Right lobe of liver (tissue), 6 donors: ENCODE measurements at regions not wholly inside any gene's neighbourhood (a gene's known extent, or its start where the extent isn't known, plus 50 kb on each side); places are given as distances from the start of the nearest gene placed in this dataset.

Source experiments
- ATAC-seq, 4 donors: fragments of 200-7000 bp; cut with Tn5 transposase; one replicate each; pipeline ENCODE4 v1.9.1; 2020; ENCODE audit warnings: mild to moderate bottlenecking in 4 of 4, moderate library complexity in 4 of 4
- DNase-seq, 3 donors: peaks; one replicate each; pipeline ENCODE4 v3.0.0-alpha.2; 2020
- H3K27ac ChIP-seq, 3 donors: fragments of 200-600 bp; one replicate each; pipeline ENCODE4 v1.8.0; 2022
- H3K27me3 ChIP-seq, 2 donors: fragments of 200-600 bp; one replicate each; pipeline ENCODE4 v1.8.0; 2022
- H3K36me3 ChIP-seq, 4 donors: fragments of 200-600 bp; sonication (generic) in 1 of 4; one replicate each; pipeline versions ENCODE4 v1.5.1 to v1.8.0; 2017 to 2022; ENCODE audit warnings: control low read depth in 1 of 4
- H3K4me1 ChIP-seq, 4 donors: fragments of 200-600 bp; sonication (generic) in 1 of 4; one replicate each; pipeline versions ENCODE4 v1.5.1 to v1.8.0; 2017 to 2022; ENCODE audit warnings: control low read depth in 1 of 4
- H3K4me3 ChIP-seq, 3 donors: fragments of 200-600 bp; one replicate each; pipeline ENCODE4 v1.8.0; 2022
- H3K9me3 ChIP-seq, 4 donors: fragments of 200-600 bp; sonication (generic) in 1 of 4; one replicate each; pipeline versions ENCODE4 v1.5.1 to v1.8.0; 2017 to 2022; ENCODE audit warnings: control low read depth in 1 of 4
- POLR2A ChIP-seq: fragments of 450-650 bp; IDR thresholded peaks from one replicate; pipeline ENCODE4 v1.6.1; 2017; ENCODE audit warnings: antibody characterized with exemption, mild to moderate bottlenecking
- whole genome bisulfite sequencing: methylation state at CpG from one replicate; pipeline ENCODE4 v1.1.6; 2018; ENCODE audit warnings: low coverage, low lambda C conversion rate; ENCODE audit not compliant: insufficient coverage; ENCODE audit errors: missing lambda C conversion rate; 5-methylcytosine and 5-hydroxymethylcytosine counted together
- intact Hi-C, 2 donors: fragments of 100-400 bp; cut with DNase I; formaldehyde crosslinking; loops; one replicate each; pipeline versions ENCODE4 v1.11.2 to v1.14.1; 2022
- TF ChIP-seq, protein P1 (sequence below), 4 donors: fragments of 200-600 bp in 3 of 4; fragments of 450-650 bp in 1 of 4; IDR thresholded peaks; one replicate each; pipeline versions ENCODE4 v1.5.1 to v1.8.0; 2016 to 2022; ENCODE audit warnings: antibody characterized with exemption in 4 of 4, mild to moderate bottlenecking in 2 of 4
- donor health status: DM: no; HTN: yes; CAD: no.
- donor health status: DM: no; HTN: no; CAD: no.
- donor health status: DM: no; HTN: no; CAD: no.
- donor health status: DM: no; HTN: yes; CAD: no.
- donor health status: DM: no; HTN: yes; CAD: no.

DNA sequence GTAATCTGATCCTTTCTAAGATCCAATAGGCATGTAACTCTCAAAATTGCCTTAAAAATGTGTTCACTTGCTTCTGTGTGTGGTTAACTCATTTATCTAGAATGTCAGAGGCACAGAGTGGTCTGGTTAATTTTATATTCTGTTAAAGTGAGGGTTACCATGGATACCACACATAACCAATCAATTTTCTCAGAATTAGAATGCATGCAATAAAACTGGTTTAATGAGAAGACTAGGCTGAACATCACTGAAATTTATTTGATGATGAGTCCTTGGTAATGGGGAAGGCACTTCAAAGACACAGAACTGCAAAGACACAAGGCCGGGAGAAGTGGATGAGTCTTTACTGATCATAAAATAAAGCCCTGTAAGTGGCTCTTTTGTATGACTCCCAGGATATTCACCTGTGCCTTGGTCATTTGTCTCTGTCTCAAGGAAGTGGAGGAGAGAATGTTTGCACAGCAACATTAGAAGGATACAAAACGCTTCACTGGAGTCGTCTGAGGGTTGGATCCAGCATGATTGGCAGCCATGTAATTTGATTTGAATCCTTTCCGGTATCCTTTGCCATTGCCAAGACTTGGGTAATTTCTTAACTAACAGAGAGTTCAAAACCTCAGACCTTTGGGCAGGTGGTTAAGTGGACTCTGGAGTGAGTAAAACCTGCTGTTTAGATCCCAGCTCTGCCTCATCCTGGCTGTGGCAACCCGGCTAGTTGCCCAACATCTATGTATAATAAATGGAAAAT is 94.0 kb upstream of the RBPJ start:
- Histone ChIP-seq H3K4me3 (no peak overlapping the region), H3K27me3 (no peaks in the 10 kb centered on the region), H3K27ac (no peak overlapping the region), H3K9me3 (no peaks in the 10 kb centered on the region), H3K4me1 (peaks cover 0 to 10% (median 0%) of the 10 kb centered on the region in 4 donors), H3K36me3 (no peaks in the 10 kb centered on the region)
- DNase-seq, result no peak
- TF ChIP-seq, protein P1, sequence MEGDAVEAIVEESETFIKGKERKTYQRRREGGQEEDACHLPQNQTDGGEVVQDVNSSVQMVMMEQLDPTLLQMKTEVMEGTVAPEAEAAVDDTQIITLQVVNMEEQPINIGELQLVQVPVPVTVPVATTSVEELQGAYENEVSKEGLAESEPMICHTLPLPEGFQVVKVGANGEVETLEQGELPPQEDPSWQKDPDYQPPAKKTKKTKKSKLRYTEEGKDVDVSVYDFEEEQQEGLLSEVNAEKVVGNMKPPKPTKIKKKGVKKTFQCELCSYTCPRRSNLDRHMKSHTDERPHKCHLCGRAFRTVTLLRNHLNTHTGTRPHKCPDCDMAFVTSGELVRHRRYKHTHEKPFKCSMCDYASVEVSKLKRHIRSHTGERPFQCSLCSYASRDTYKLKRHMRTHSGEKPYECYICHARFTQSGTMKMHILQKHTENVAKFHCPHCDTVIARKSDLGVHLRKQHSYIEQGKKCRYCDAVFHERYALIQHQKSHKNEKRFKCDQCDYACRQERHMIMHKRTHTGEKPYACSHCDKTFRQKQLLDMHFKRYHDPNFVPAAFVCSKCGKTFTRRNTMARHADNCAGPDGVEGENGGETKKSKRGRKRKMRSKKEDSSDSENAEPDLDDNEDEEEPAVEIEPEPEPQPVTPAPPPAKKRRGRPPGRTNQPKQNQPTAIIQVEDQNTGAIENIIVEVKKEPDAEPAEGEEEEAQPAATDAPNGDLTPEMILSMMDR (IDR thresholded peaks at IDR 0.05), result no peak
- no peak for TF ChIP-seq POLR2A
- WGBS, result 33% methylated on average over 4 of the region's 5 CpGs
- intact Hi-C loops, result no loop called here
- peak; percentile 51 to 97 (median 71) for ATAC-seq

DNA sequence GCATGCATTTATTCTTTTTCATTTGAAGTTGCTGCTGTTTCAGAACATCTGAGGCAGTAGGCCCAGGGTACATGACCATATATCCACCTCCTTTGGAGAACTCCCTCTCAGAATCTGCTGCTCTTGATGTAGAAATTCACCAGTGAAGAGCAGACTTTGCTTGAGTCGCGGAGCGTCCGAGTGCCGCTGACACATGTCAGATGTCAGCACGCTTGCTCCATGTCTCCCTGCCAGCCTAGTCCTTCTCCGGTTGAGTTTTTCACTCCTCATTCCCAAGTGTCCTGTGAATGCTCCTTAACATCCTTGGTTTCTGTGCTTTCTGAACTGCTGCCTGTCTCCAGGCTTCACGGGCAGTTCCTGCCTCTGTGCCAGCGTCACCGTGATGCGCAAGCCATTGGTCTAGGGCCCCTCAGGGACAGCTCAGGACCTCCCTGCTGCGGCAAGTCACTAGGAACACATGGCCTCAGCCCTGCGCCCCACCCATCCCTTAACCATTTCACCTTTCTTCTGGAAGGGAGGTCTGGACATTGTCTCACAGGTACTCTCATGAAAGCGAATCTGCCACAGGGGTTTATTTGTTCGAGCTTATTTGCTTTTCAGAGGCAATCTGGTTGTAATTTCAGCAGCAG is 93.1 kb upstream of the RBPJ start:
- H3K36me3 ChIP-seq, result no peaks in the 10 kb centered on the region
- ATAC-seq (no peak), DNase-seq (no peak)
- WGBS, result 82% methylated on average over 7 of the region's 15 CpGs
- peaks cover 0 to 10% (median 0%) of the 10 kb centered on the region in 4 donors for H3K4me1 ChIP-seq
- intact Hi-C loops, result no loop called here
- H3K9me3 ChIP-seq, result no peaks in the 10 kb centered on the region
- no peak overlapping the region for H3K4me3 ChIP-seq
- no peak overlapping the region for H3K27ac ChIP-seq
- no peaks in the 10 kb centered on the region for H3K27me3 ChIP-seq
- no peak for TF ChIP-seq POLR2A
- TF ChIP-seq, protein P1 (IDR thresholded peaks at IDR 0.05), result no peak

DNA sequence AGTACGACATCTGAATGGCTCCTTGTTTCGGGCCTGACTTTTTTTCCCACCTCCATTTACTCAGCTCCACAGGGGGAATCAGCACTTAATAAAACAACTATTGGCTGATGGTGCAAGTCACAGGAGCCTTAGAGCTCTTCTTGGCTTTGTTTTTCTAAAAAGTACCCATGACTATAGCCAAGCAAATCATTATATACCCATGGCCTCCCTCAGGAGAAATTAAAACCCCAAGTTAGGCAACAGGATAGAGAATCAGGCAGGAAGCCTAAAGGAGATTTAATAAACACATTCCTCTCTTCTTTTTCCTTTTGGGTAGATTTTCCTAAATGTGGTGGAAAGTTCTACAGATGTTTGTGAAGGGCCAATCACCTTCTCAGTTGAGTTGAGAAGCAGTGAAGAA is 91.9 kb upstream of the RBPJ start:
- TF ChIP-seq POLR2A, result no peak
- TF ChIP-seq, protein P1 (IDR thresholded peaks at IDR 0.05), result no peak
- H3K36me3 ChIP-seq, result no peaks in the 10 kb centered on the region
- no peak overlapping the region for H3K4me3 ChIP-seq
- H3K9me3 ChIP-seq, result no peaks in the 10 kb centered on the region
- H3K4me1 ChIP-seq, result peaks cover 0 to 10% (median 0%) of the 10 kb centered on the region in 4 donors
- ATAC-seq, result no peak
- 100% methylated on average over 2 of the region's 2 CpGs for WGBS
- no peak for DNase-seq
- intact Hi-C loops, result no loop called here
- H3K27me3 ChIP-seq, result no peaks in the 10 kb centered on the region
- no peak overlapping the region for H3K27ac ChIP-seq

DNA sequence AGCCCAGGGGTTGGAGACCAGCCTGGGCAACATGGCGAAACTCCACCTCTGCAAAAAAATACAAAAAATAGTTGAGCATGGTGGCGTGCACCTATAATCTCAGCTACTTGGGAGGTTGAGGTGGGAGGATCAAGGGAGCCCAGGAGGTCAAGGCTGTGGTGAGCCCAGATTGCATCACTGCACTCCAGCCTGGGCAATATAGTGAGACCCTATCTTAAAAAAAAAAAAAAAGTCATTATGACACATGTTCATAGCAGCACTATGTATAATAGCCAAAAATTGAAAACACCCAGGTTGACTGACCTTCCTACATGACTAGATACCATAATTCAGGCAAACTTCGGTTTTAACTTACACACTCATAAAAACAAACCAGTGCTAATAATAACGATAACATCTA is 90.8 kb upstream of the RBPJ start:
- ATAC-seq (no peak), DNase-seq (no peak)
- Histone ChIP-seq H3K4me3 (no peak overlapping the region), H3K27me3 (no peaks in the 10 kb centered on the region), H3K9me3 (no peaks in the 10 kb centered on the region), H3K27ac (no peak overlapping the region), H3K4me1 (peaks cover 0 to 10% (median 0%) of the 10 kb centered on the region in 4 donors), H3K36me3 (no peaks in the 10 kb centered on the region)
- intact Hi-C loops, result no loop called here
- TF ChIP-seq, protein P1 (IDR thresholded peaks at IDR 0.05), result no peak
- no peak for TF ChIP-seq POLR2A
- 88% methylated on average over 3 of the region's 4 CpGs for WGBS
